GM19395 (cell line): ENCODE measurements at regions not wholly inside any gene's neighbourhood (a gene's known extent, or its start where the extent isn't known, plus 50 kb on each side); places are given as distances from the start of the nearest gene placed in this dataset.
"Not testable (repeated sequence)": the region's sequence is repeated elsewhere in the genome, so short reads cannot be mapped to it uniquely, and the experiment has no call there.

Source experiments
- ATAC-seq: cut with Tn5 transposase; IDR thresholded peaks from one replicate; pipeline ENCODE4 v1.9.1; 2021; ENCODE audit warnings: mild to moderate bottlenecking, moderate library complexity; ENCODE audit not compliant: unreplicated experiment

DNA sequence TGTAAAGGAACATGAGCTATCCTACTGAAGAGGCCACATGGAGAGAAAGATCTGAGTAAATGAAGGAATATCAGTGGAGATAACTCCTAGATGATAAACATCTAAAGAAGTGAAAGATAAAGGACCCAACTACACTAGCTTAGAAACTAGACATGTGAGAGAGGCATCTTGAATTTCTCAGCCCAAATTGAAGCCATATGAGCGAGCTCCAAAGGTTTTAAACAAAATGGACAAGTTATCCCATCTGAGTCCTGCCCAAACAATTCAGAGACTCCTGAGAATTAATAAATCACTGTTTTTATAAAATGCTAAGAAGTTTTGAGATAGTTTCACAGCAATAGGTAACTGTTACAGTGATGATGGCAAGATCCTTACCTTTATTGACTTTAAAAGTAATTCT, 438.9 kb downstream of the NAV3 start:
- no peak for ATAC-seq

DNA sequence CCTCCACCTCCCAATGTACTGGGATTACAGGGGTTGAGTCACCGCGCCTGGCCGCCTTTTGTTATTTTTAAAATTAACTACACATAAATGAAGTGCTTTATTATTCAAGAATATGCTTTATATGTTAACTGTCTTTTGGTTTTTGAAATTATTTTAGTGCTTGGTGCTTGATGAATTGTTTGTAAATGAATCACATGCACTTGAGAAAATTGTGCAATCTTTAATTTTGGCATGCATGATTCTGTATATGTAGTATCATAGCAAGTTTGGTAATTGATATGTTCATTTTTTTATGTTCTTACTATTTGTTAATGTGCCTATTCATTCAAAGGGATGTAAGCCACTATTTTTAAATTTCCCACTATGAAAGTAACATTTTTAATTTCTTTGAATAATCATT, 440.9 kb downstream of the NAV3 start:
- ATAC-seq = no peak

DNA sequence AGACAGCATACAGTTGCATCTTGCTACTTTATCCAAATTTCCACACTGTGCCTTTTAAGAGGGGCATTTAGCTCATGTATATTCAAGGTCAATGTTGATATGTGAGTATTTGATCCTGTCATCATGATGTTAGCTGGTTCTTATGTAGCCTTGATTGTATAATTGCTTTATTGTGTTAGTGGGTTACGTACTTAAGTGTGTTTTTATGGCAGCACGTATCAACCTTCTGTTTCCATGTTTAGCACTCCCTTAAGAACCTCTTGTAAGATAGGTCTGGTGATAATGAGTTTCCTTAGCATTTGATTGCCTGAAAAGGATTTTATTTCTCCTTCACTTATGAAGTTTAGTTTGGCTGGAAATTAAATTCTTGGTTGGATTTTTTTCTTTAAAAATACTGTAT, 445.2 kb downstream of the NAV3 start:
- no peak for ATAC-seq

DNA sequence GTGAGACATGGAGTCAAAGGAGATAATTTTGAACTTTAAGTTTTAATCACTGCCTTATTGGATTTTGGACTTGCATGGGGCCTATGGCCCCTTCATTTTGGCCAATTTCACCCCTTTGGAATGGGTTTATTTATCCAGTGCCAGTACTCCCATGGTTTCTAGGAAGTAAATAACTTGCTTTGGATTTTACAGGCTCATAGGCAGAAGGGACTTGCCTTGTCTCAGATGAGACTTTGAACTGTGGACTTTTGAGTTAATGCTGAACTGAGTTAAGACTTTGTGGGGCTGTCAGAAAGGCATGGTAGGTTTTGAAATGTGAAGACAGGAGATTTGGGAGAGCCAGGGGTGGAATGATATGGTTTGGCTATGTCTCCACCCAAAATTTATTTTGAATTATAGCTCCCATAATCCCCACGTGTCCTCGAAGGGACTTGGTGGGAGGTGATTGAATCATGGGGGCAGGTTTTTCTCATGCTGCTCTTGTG, 448.1 kb downstream of the NAV3 start:
- ATAC-seq = no peak

DNA sequence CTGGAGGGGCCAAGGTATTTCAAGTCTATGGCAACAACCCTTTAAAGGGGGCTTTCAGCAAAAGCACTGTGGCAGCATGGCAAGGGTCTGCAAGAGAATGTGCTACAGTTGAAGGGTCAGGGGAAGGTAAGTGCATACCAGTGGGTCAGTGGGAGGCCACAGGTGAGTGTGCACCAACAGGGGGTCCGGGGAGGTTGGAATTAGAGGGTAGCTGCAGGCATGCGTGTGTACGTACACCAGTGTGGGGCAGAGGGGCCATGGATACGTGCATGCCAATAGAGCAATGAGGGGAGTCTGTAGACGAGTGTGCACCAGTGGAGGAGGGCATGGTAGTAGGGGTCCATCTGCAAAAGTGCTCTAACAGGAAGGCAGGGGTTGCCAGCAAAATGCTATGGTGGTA, 448.9 kb downstream of the NAV3 start:
- ATAC-seq = no peak

DNA sequence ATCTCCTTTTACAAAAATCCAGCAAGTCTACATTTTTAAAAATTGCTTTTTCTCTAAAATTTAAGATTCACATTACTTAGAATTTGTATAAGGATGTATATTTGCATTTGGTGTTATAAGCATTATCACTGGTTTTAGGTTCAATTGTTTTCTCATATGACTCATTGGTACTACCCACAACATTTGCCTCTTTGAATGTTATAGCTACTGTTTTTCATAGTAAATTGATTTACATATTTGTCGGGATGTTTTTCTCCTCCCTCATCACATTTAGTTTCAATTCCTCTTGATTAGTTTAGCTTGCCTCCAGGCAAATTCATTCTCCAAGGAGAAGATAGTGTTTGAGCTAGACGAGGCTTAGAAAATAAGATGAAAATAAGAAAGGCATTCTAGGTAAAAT, 450.4 kb downstream of the NAV3 start:
- ATAC-seq = not testable (repeated sequence)

DNA sequence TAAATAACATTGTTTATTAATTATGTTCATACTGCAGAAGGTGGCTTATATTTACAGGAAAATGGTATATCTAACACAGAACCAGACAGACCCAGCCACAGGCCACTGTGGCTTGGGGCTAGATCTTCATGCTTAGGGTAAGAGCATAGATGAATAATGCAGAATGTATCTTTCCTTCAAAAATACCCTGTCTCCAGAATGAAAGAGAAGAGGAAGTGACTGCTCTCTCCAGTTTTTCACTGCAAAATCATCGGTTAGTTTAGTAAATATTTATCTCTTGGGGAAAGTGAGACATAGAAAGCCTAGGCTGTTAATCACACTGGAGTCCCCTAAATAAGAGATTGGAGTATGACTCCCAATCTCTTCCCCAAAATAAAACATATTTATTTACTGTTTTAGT, 453.7 kb downstream of the NAV3 start:
- ATAC-seq = no peak

DNA sequence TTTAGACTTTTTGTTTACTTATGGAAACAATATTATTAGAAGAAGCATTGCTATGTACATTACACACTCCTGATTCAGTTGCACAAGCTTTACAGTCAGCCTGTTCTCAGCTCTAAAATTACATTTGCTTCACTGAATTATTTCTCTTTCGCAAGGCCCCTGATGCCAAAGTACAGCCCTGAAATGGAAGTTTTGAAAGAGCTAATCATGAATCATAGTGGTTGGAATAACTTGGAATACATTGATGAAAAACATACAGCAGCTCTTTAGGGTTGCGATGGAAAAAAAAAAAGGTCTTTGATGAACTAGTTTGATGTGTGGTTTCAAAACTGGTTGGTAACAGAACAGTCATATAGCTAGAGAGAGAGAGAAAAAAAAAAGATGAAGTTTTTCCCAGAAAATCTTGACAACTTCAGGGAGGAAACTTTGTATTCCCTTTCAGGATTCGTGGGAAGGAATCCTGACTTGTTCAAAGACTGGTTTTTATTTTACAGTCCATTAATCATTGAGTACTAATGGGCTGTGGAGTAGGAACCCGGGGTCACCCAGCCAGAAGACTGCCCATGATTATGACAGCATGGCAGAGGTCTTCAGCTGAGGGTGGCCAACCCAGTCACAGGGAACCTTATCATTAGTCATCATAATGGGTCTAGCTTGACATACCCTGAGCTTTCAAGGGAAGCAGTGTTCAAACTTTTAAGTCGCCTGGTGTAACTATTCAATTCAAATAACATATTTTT, 460.1 kb downstream of the NAV3 start:
- no peak for ATAC-seq

DNA sequence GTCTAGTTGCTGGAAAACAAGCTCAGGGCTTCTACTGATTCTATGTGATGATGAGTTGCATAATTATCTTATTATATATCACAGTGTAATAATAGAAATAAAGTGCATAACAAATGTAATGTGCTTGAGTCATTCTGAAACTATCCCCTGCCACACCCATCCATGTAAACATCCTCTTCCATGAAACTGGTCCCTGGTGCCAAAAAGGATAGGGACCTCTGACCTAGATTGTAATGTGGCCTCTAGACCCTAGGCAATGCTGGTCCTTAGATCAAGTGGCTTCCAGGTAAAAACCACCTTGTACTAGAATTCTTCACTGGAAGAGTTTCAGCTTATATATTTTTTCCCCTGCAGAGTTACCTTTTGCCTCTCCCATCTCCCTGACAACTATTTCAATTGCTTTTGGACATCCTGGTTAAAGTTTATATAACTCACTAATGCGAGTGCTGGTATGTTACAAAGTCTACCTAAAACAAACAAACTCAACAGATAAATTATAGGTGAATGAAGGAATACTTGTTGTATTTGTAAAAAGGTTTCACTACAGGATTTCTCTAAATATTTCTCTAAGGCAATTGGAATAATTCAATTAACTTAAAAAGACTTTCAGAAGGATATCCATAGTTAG, 462.5 kb downstream of the NAV3 start:
- ATAC-seq = no peak

DNA sequence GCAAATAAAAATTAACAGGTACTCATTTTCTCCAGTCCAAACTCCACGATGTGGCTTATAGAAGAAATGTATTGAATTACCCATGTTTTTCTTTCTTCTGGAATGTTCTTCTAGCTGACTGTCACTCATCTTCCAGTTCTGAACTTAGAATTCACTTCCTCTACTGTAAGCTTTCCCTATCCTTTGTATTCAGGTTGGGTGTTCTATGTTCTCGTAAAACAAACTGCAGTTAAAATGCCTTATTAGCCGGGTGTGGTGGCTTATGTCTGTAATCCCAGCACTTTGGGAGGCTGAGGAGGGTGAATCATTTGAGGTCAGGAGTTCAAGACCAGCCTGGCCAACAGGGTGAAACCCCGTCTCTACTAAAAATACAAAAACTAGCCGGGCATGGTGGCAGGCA, 470.6 kb downstream of the NAV3 start:
- ATAC-seq = not testable (repeated sequence)

DNA sequence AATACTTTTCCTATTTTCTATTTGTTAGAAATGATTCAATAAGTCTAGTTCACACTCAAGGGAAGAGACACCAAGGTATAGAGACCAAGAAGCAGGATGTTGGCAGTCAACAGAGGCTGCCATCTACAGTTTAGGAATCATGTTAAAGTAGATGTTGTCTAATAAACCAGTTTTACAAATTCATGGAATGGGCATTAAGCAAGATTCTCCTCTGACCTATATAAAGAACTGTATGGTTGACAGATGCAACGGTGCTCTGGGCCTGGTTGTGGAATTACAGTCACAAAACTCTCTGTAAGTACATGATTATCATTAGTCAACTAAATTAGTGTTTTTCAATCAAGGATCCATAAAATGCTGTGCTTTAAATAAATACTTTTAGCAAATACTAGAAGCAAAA, 475.1 kb downstream of the NAV3 start:
- no peak for ATAC-seq

DNA sequence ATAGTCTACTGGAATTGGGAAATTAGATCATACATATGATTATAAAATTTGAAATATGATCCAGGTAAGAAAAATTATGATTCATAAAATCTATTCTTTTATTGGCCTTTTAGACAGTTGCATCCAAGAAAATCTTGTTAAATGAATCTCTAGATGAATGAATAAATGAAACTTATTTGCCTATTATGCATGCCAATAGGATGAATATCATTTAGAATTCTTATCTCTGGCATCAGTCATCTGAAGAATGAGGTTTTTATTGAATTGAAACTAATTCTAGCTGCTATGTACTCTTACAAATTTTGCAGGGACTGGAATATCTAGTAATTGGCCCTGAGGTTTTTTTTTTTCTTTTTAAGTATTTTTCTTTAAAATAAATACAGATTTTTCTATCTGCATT, 475.5 kb downstream of the NAV3 start:
- no peak for ATAC-seq

DNA sequence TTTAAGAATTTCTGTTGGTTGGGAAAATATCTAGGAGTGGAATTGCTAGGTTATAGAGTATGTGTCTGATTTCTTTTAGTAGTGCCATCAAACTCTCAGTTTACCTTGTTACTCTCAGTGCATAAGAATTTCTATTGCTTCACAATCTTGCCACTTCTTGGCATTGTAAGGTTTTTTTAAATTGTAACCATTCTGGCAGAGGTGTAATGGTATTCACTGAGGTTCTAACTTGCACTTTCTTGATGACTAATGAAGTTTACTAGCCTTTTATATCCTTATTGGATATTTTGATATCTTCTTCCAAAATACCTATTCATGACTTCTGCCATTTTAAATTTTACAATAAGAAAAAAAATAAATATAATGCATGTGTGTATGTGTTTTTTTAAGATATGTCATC, 478.0 kb downstream of the NAV3 start:
- no peak for ATAC-seq

DNA sequence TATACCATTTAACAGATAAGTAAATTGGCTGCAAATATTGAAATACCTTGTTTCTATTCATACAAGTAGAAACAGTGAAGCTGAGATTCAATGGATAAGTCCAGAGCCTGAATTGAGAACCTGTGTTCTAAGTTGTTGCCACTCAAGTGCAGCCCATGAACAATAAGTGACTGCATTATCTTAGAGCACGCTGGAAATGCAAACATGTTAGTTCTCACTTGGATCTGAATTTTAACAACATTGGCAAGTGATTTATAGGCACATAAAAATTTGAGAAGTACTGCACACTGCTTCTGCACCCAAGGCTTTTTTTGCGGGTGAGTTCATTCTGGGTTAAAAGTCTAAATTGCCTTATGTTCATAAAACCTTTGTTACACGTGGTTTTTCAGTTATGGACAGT, 484.3 kb downstream of the NAV3 start:
- ATAC-seq = no peak

DNA sequence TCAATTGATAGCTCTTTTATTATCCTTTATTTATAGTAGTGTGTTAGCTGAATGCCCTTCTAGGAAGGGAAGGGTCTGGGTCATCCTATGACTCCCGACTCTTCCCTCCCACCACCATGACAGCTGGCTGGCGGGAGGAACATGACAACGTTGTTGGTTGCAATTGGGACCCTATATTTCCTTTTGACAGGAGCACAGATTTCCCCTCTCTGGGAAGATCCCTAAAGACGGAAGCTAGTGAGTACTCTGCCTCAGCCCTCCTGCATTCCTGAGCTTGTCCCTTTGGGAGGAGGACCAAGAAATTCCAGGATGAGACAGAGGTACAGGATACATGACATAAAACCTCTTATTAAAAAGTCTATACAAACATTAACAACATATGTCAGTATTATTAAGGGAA, 485.4 kb downstream of the NAV3 start:
- ATAC-seq = no peak

DNA sequence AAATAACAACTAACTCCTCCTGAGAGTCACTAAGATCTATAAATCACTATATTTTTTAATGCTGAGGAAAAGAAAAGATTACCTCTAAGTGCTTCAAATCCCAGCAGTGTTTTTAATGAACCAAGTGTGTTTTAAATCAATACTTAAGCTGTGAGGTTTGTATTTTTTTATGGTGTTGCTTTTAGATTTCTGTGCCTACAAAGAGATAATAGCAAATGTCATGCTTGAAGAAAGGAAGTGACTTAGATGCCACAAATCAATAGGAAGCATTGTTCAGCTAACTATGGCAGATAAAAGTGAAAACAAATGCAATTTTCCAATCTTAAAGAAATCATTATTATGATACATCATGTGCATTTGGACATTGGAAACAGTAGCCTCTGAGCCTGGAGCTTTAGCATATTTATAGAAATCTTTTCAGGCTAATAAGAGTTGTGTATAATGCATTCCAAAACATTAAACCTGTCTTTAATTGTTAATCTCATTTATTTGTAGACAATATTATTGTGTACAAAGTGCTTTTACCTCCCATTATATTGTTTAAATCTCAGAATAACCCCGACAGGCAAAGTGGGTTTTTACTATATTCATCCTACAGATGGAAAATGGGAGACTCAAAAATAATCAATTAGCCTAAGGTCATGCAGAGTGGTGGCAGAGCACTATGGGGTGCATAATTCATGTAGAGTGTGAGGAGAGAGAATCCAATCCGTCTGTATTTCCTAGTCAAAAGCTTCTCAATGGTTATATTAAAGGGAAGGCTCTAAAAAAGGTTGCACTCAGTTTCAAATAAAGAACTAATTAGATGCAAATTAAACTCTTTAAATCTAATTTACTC, 486.2 kb downstream of the NAV3 start:
- ATAC-seq = no peak

DNA sequence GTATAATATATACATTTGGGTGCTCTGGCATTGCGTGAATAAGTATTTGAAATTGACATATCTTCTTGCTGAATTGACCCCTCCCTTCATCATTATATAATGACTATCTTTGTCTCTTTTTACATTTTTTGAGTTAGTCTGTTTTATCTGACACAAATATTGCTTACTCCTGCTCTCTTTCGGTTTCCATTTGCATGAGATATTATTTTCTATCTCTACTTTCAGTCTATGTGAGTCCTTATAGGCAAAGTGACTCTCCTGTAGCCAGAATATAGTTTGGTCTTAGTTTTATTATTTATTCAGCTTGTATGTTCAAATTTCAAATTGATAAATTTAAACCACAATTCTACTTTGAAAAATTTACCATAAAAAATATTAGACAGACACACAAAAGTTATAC, 491.0 kb downstream of the NAV3 start:
- ATAC-seq = no peak

DNA sequence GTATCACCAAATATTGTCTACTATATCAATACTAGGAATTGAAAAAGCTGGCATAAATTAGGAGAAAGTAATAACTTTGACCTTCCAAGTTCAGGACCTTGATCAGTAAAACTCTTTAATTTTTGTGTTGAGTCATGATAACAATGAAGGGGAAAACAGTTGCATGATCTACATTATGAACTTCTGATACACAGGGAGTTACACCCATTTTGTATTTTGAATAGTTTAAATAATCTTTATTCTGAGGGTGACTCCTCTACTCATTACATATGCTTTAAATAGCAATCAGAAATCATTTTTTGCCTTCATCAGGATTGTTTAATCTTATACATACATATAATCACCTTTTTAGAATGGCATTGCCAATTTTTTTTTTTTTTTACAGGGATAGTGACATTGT, 492.5 kb downstream of the NAV3 start:
- no peak for ATAC-seq

DNA sequence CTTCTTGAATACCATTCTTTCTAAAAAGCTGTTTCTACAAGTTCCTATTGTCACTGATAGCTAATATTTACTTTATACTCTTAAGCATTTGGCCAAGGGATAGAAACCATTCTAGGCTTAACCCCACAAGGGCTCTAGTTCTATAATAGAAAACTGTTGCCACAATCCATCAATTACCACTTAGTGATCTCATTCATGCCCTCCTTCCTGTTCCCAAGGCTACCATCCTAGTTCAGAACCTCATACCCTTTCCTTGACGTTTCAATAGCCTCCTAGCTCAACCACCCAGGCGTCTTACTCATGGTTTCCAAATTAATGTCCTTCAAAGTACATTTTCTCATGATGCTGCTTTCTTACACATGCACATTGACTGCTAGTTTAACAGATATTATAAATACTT, 493.5 kb downstream of the NAV3 start:
- ATAC-seq = no peak

DNA sequence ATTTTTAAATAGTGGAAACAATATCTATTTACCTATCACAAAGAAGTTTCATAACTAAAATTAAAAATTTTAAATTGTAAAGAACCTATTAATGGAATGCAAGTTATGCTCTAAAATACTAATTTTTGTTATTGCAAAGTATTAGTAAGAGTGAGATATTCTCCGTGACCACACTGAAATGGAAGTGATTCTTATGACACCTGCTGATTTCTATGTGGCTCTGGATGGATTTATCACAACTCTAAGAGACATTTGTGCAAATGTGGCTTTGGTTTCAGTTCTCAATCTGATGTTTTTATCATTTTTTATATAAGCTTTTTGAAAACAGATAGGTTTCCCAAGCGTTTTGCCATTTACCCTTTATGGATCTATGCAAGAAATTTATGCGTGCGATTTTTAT, 497.8 kb downstream of the NAV3 start:
- no peak for ATAC-seq

DNA sequence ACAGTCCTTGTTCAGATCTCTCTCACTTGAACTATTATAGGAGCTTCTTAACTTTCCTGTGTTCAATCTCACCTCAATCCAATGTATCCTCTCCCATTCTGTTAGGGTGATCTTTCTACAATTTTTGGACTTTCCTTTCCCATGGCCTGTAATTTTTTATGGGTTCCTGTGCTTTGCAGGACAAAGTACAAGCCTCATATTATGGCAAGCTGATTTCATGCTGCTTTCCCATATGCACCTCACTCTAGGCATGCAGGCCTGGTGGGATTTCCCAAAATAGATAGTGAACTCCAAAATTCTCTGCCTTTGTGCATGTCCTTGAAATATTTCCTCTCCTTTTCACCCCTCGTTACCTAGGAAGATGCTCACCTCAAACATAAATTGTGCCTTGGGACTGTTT, 499.4 kb downstream of the NAV3 start:
- ATAC-seq = no peak

DNA sequence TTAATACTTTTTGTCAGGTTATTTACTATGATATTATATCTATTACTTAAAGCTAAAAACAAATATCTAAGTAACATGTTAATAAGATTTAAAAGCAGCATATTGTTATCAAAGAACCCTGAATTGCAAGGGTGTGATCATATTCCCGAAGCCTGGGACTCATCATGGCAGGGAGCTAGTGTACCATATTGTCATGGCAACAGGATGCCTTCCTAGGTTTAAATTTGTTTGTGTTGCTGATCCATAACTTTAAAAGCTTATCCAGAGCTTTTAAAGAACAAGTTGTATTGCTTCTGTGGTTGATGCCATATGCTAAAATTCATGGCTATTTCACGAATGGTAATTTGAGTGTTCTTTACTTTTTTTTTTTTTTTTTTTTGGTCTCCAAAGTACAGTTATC, 500.5 kb downstream of the NAV3 start:
- no peak for ATAC-seq
